ENCODE measurements at regions not wholly inside any gene's neighbourhood (a gene's known extent, or its start where the extent isn't known, plus 50 kb on each side); places are given as distances from the start of the nearest gene placed in this dataset.

DNA sequence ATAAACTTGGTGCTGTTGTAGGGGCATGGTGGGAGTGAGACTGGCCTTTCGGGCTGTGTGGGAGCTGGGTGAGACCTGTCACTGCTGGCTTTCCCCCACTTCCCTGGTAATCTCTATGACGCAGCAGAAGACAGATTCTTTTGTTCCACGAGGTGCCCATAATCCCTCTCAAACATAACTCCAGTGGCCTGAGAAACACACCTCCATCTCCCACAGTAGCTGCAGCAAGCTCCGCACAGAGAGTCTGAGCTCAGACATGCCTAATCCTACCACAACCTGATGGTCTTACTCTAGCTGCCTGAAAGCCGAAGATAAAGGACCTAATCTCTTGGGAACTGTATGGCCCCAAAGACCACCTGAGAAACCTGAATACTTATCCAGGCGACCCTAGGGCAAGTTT, 225.6 kb upstream of the CRBN start:
- no peak overlapping the region for H3K9ac ChIP-seq (ENCODE audit: insufficient read length, low read depth)
- no peaks in the 10 kb centered on the region for H3K27me3 ChIP-seq (ENCODE audit: insufficient read depth, insufficient read length)
- TF ChIP-seq ZNF274 (IDR thresholded peaks at IDR 0.05; ENCODE audit: low read depth, low read length) (no peak), YY1 (IDR thresholded peaks at IDR 0.05; ENCODE audit: insufficient read depth, insufficient read length) (no peak), SUZ12 (IDR thresholded peaks at IDR 0.05; ENCODE audit: extremely low read depth, insufficient read depth, insufficient read length) (no peak)
- no peak overlapping the region for H3K4me3 ChIP-seq (ENCODE audit: insufficient read length, low read depth)
- DNase-seq (ENCODE audit: low read depth, low spot score) = no peak
- H3K36me3 ChIP-seq (ENCODE audit: insufficient read depth, insufficient read length, low read length) = no peaks in the 10 kb centered on the region
- peaks cover 4% of the 10 kb centered on the region for H3K4me1 ChIP-seq (ENCODE audit: insufficient read depth, insufficient read length)
- peaks cover 43% of the 10 kb centered on the region for H3K9me3 ChIP-seq (ENCODE audit: insufficient read depth, low read length)

- Histone ChIP-seq H3K4me1 (ENCODE audit: insufficient read depth, insufficient read length) (peaks cover 4% of the 10 kb centered on the region), H3K9me3 (ENCODE audit: insufficient read depth, low read length) (peaks cover 42% of the 10 kb centered on the region), H3K9ac (ENCODE audit: insufficient read length, low read depth) (no peak overlapping the region), H3K27me3 (ENCODE audit: insufficient read depth, insufficient read length) (no peaks in the 10 kb centered on the region), H3K36me3 (ENCODE audit: insufficient read depth, insufficient read length, low read length) (no peaks in the 10 kb centered on the region), H3K4me3 (ENCODE audit: insufficient read length, low read depth) (no peak overlapping the region)
- TF ChIP-seq YY1 (IDR thresholded peaks at IDR 0.05; ENCODE audit: insufficient read depth, insufficient read length) = no peak
- no peak for TF ChIP-seq ZNF274 (IDR thresholded peaks at IDR 0.05; ENCODE audit: low read depth, low read length)
- no peak for TF ChIP-seq SUZ12 (IDR thresholded peaks at IDR 0.05; ENCODE audit: extremely low read depth, insufficient read depth, insufficient read length)
- DNase-seq (ENCODE audit: low read depth, low spot score) = no peak
Measured at GRCh38 chr3:3403700-3404099, 224.2 kb upstream of the CRBN start.

- H3K9me3 ChIP-seq (ENCODE audit: insufficient read depth, low read length) = 0 out of 2 replicates have a peak, but pooled peaks cover 5% of the 10 kb centered on the region
- H3K36me3 ChIP-seq (ENCODE audit: insufficient read depth, insufficient read length, low read length) = no peaks in the 10 kb centered on the region
- no peak overlapping the region for H3K4me3 ChIP-seq (ENCODE audit: insufficient read length, low read depth)
- TF ChIP-seq ZNF274 (IDR thresholded peaks at IDR 0.05; ENCODE audit: low read depth, low read length) (no peak), YY1 (IDR thresholded peaks at IDR 0.05; ENCODE audit: insufficient read depth, insufficient read length) (no peak), SUZ12 (IDR thresholded peaks at IDR 0.05; ENCODE audit: extremely low read depth, insufficient read depth, insufficient read length) (no peak)
- H3K4me1 ChIP-seq (ENCODE audit: insufficient read depth, insufficient read length) = no peaks in the 10 kb centered on the region
- H3K9ac ChIP-seq (ENCODE audit: insufficient read length, low read depth) = no peak overlapping the region
- H3K27me3 ChIP-seq (ENCODE audit: insufficient read depth, insufficient read length) = no peaks in the 10 kb centered on the region
- no peak for DNase-seq (ENCODE audit: low read depth, low spot score)
Measured at GRCh38 chr3:3392946-3393345, 213.5 kb upstream of the CRBN start.

DNA sequence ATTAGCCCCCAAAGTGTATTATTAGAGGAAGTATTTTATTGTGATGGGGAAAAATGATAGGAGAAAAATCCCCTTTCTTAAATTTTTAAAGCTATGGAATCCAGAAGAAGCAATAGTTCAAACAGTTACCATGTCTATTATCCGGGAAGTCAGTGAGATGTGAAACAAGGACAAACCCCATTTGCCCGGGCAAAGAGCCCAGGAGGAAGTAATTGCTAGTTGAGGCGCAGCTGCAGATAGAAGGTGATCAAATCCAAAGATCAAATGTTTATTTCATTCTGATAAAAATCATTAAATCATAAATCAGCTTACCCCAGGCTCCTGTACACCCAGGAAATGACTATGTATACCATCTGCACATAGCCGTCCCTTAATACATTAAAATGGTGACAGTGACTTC, 204.0 kb upstream of the CRBN start:
- Histone ChIP-seq H3K4me3 (ENCODE audit: insufficient read length, low read depth) (no peak overlapping the region), H3K4me1 (ENCODE audit: insufficient read depth, insufficient read length) (no peaks in the 10 kb centered on the region), H3K9me3 (ENCODE audit: insufficient read depth, low read length) (no peaks in the 10 kb centered on the region), H3K36me3 (ENCODE audit: insufficient read depth, insufficient read length, low read length) (no peaks in the 10 kb centered on the region), H3K27me3 (ENCODE audit: insufficient read depth, insufficient read length) (no peaks in the 10 kb centered on the region), H3K9ac (ENCODE audit: insufficient read length, low read depth) (no peak overlapping the region)
- no peak for DNase-seq (ENCODE audit: low read depth, low spot score)
- no peak for TF ChIP-seq YY1 (IDR thresholded peaks at IDR 0.05; ENCODE audit: insufficient read depth, insufficient read length)

DNA sequence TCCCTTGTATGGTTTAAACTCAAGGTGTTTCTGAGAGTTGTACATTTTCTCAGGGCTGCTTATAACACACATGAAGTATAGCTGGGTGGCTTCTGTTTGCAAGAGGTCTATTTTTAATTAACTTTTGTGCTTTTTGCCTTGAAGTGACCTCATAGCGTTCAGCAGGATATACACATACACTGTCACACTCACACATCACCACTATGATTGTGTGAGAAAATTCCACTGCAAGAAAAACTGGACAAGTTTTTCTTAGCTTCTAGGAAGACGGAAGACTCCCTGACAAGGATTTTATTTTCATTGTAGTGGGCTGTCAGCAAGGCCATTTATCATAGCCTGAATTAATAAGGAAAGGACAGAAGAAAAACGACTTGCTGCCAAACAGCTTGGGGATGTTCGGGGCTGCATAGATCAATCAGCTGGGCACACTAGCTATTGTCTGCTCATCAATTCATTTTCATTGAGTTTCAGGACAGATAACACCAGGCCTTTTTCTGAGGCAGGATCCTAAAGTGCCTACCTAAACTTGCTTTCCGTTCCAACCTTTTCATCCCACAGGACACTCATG, 192.8 kb upstream of the CRBN start:
- no peaks in the 10 kb centered on the region for H3K27me3 ChIP-seq (ENCODE audit: insufficient read depth, insufficient read length)
- no peak overlapping the region for H3K9ac ChIP-seq (ENCODE audit: insufficient read length, low read depth)
- no peaks in the 10 kb centered on the region for H3K36me3 ChIP-seq (ENCODE audit: insufficient read depth, insufficient read length, low read length)
- TF ChIP-seq ZNF274 (IDR thresholded peaks at IDR 0.05; ENCODE audit: low read depth, low read length) (no peak), YY1 (IDR thresholded peaks at IDR 0.05; ENCODE audit: insufficient read depth, insufficient read length) (no peak), SUZ12 (IDR thresholded peaks at IDR 0.05; ENCODE audit: extremely low read depth, insufficient read depth, insufficient read length) (no peak)
- no peak overlapping the region for H3K4me3 ChIP-seq (ENCODE audit: insufficient read length, low read depth)
- DNase-seq (ENCODE audit: low read depth, low spot score) = no peak
- H3K9me3 ChIP-seq (ENCODE audit: insufficient read depth, low read length) = no peaks in the 10 kb centered on the region; the same call in 1 of the 2 replicates
- H3K4me1 ChIP-seq (ENCODE audit: insufficient read depth, insufficient read length) = no peaks in the 10 kb centered on the region

DNA sequence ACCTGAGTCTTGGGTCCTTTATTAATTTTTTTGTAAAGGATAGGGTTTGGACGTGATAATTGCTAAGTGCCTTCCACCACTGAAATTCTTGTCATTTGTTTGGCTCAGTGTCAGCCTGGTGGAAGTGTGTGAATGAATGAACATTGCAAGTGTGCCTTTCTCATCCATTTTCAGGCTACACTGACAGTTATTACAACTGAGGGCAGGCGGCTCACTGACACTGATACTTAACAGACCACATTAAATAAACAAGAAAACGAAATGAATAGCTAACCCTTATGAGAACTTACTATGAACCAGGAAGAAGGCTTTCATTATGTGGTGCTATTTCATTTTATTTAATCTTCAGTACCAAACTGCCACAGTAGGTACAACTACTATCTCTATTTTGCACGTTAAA, 188.8 kb upstream of the CRBN start:
- Histone ChIP-seq H3K9ac (ENCODE audit: insufficient read length, low read depth) (no peak overlapping the region), H3K36me3 (ENCODE audit: insufficient read depth, insufficient read length, low read length) (no peaks in the 10 kb centered on the region), H3K4me3 (ENCODE audit: insufficient read length, low read depth) (no peak overlapping the region), H3K4me1 (ENCODE audit: insufficient read depth, insufficient read length) (no peaks in the 10 kb centered on the region), H3K9me3 (ENCODE audit: insufficient read depth, low read length) (no peaks in the 10 kb centered on the region), H3K27me3 (ENCODE audit: insufficient read depth, insufficient read length) (no peaks in the 10 kb centered on the region)
- TF ChIP-seq SUZ12 (IDR thresholded peaks at IDR 0.05; ENCODE audit: extremely low read depth, insufficient read depth, insufficient read length) (no peak), YY1 (IDR thresholded peaks at IDR 0.05; ENCODE audit: insufficient read depth, insufficient read length) (no peak), ZNF274 (IDR thresholded peaks at IDR 0.05; ENCODE audit: low read depth, low read length) (no peak)
- DNase-seq (ENCODE audit: low read depth, low spot score) = no peak

DNA sequence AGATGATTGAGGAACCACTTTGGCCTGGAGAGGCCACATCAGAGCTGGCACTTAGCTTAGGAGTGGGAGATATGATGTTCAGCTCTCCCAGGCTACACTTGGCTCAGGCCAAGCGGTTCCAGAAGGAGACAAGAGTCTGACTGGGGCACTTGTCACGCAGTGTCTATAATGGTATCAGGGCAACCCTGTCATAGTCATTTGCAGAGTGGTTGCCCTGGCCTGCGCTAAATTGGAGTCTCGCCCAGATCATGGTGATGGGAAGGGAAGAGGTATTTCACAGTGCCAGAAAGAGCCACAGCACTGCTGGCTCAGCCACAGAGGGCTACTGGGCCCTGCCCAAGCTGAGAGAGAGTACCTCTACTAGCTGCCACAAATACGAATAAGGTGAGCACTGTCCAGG, 186.9 kb upstream of the CRBN start:
- H3K4me3 ChIP-seq (ENCODE audit: insufficient read length, low read depth) = no peak overlapping the region
- no peaks in the 10 kb centered on the region for H3K9me3 ChIP-seq (ENCODE audit: insufficient read depth, low read length)
- DNase-seq (ENCODE audit: low read depth, low spot score) = no peak
- H3K27me3 ChIP-seq (ENCODE audit: insufficient read depth, insufficient read length) = no peaks in the 10 kb centered on the region
- no peak overlapping the region for H3K9ac ChIP-seq (ENCODE audit: insufficient read length, low read depth)
- H3K4me1 ChIP-seq (ENCODE audit: insufficient read depth, insufficient read length) = no peaks in the 10 kb centered on the region
- TF ChIP-seq ZNF274 (IDR thresholded peaks at IDR 0.05; ENCODE audit: low read depth, low read length) (no peak), YY1 (IDR thresholded peaks at IDR 0.05; ENCODE audit: insufficient read depth, insufficient read length) (no peak), SUZ12 (IDR thresholded peaks at IDR 0.05; ENCODE audit: extremely low read depth, insufficient read depth, insufficient read length) (no peak)
- H3K36me3 ChIP-seq (ENCODE audit: insufficient read depth, insufficient read length, low read length) = no peaks in the 10 kb centered on the region
